DOHH2 (cell line): ENCODE measurements at regions not wholly inside any gene's neighbourhood (a gene's known extent, or its start where the extent isn't known, plus 50 kb on each side); places are given as distances from the start of the nearest gene placed in this dataset.

ENCODE experiments used
- H3F3A ChIP-seq: fragments of 200-600 bp; sonication (generic), shearing (Covaris generic); 2 replicates; pipeline ENCODE4 v1.6.0; 2016; ENCODE audit warnings: antibody characterized with exemption, mild to moderate bottlenecking; ENCODE audit not compliant: control insufficient read depth, insufficient read depth
- H3K27ac ChIP-seq: fragments of 200-600 bp; sonication (generic); 2 replicates; pipeline ENCODE4 v1.5.1; 2014; ENCODE audit warnings: low read depth, mild to moderate bottlenecking, low read length, moderate library complexity
- H3K27me3 ChIP-seq: fragments of 200-600 bp; sonication (generic); 2 replicates; pipeline ENCODE4 v1.6.1; 2014; ENCODE audit warnings: mild to moderate bottlenecking, low read length, mixed read lengths; ENCODE audit not compliant: control insufficient read depth
- H3K36me3 ChIP-seq: fragments of 200-600 bp; sonication (generic); 2 replicates; pipeline ENCODE4 v1.6.1; 2014; ENCODE audit warnings: mild to moderate bottlenecking, low read length, moderate library complexity, mixed read lengths; ENCODE audit not compliant: control insufficient read depth
- H3K4me1 ChIP-seq: fragments of 200-600 bp; sonication (generic); 2 replicates; pipeline ENCODE4 v1.6.1; 2014; ENCODE audit warnings: mild to moderate bottlenecking, low read length, mixed read lengths; ENCODE audit not compliant: control insufficient read depth
- H3K4me2 ChIP-seq: fragments of 200-600 bp; sonication (generic); 2 replicates; pipeline ENCODE4 v1.6.0; 2014; ENCODE audit warnings: mild to moderate bottlenecking, low read length, moderate library complexity
- H3K4me3 ChIP-seq: fragments of 200-600 bp; sonication (generic); 2 replicates; pipeline ENCODE4 v1.5.1; 2014; ENCODE audit warnings: mild to moderate bottlenecking, low read length, mixed read lengths
- H3K79me2 ChIP-seq: fragments of 200-600 bp; sonication (generic); 2 replicates; pipeline ENCODE4 v1.6.1; 2014; ENCODE audit warnings: mild to moderate bottlenecking, low read length, mixed read lengths; ENCODE audit not compliant: control insufficient read depth
- H3K9me2 ChIP-seq: fragments of 200-600 bp; sonication (generic); replicated peaks from 2 replicates; pipeline ENCODE4 v1.6.1; 2014; ENCODE audit warnings: mild to moderate bottlenecking, low read length, mixed read lengths; ENCODE audit not compliant: control insufficient read depth
- H3K9me3 ChIP-seq: fragments of 200-600 bp; sonication (generic); 2 replicates; pipeline ENCODE4 v1.6.1; 2014; ENCODE audit warnings: antibody characterized with exemption, low read length, mixed read lengths; ENCODE audit not compliant: control insufficient read depth, insufficient read depth
- H4K20me1 ChIP-seq: fragments of 200-600 bp; sonication (generic); 2 replicates; pipeline ENCODE4 v1.6.0; 2014; ENCODE audit warnings: low read depth, mild to moderate bottlenecking, antibody characterized with exemption, low read length, moderate library complexity; ENCODE audit not compliant: control insufficient read depth, insufficient read depth
- CTCF ChIP-seq: fragments of 200-600 bp; sonication (generic); IDR thresholded peaks from one replicate; pipeline ENCODE4 v1.5.1; 2014; ENCODE audit warnings: antibody characterized with exemption, mild to moderate bottlenecking, low read depth, low read length; ENCODE audit not compliant: poor library complexity, severe bottlenecking
- EZH2phosphoT487 ChIP-seq: fragments of 200-600 bp; sonication (generic); IDR thresholded peaks from 2 replicates; pipeline ENCODE4 v1.6.1; 2017; ENCODE audit warnings: borderline replicate concordance, mild to moderate bottlenecking, antibody characterized with exemption, low read length, moderate library complexity, mixed read lengths

GRCh38 chr15:79195802-79196201 lies 86.7 kb upstream of the ANKRD34C start:
- Histone ChIP-seq H3K27ac (no peak overlapping the region), H3F3A (no peaks in the 10 kb centered on the region), H3K4me2 (no peak overlapping the region), H3K4me1 (no peaks in the 10 kb centered on the region), H3K79me2 (no peaks in the 10 kb centered on the region), H3K36me3 (no peaks in the 10 kb centered on the region), H3K27me3 (no peaks in the 10 kb centered on the region), H3K9me2 (no peaks in the 10 kb centered on the region), H3K4me3 (no peak overlapping the region), H3K9me3 (no peaks in the 10 kb centered on the region), H4K20me1 (no peaks in the 10 kb centered on the region)
- no peak for TF ChIP-seq EZH2phosphoT487
- TF ChIP-seq CTCF, result no peak

GRCh38 chr15:79195239-79195638 lies 87.3 kb upstream of the ANKRD34C start:
- Histone ChIP-seq H3K4me3 (no peak overlapping the region), H4K20me1 (no peaks in the 10 kb centered on the region), H3K9me2 (no peaks in the 10 kb centered on the region), H3K27me3 (no peaks in the 10 kb centered on the region), H3F3A (no peaks in the 10 kb centered on the region), H3K4me1 (no peaks in the 10 kb centered on the region), H3K27ac (no peak overlapping the region), H3K4me2 (no peak overlapping the region), H3K36me3 (no peaks in the 10 kb centered on the region), H3K79me2 (no peaks in the 10 kb centered on the region), H3K9me3 (no peaks in the 10 kb centered on the region)
- TF ChIP-seq CTCF (no peak), EZH2phosphoT487 (no peak)

GRCh38 chr15:79194386-79194785 lies 88.1 kb upstream of the ANKRD34C start:
- Histone ChIP-seq H3F3A (no peaks in the 10 kb centered on the region), H3K4me2 (no peak overlapping the region), H3K9me2 (no peaks in the 10 kb centered on the region), H3K36me3 (no peaks in the 10 kb centered on the region), H3K27ac (no peak overlapping the region), H4K20me1 (no peaks in the 10 kb centered on the region), H3K27me3 (no peaks in the 10 kb centered on the region), H3K9me3 (no peaks in the 10 kb centered on the region), H3K4me3 (no peak overlapping the region), H3K4me1 (no peaks in the 10 kb centered on the region), H3K79me2 (no peaks in the 10 kb centered on the region)
- TF ChIP-seq EZH2phosphoT487 (no peak), CTCF (no peak)

- Histone ChIP-seq H3K9me2 (no peaks in the 10 kb centered on the region), H3K4me2 (no peak overlapping the region), H3K27me3 (no peaks in the 10 kb centered on the region), H3K9me3 (no peaks in the 10 kb centered on the region), H3K4me3 (no peak overlapping the region), H3K27ac (no peak overlapping the region), H3K79me2 (no peaks in the 10 kb centered on the region), H3K36me3 (no peaks in the 10 kb centered on the region), H3F3A (no peaks in the 10 kb centered on the region), H3K4me1 (no peaks in the 10 kb centered on the region), H4K20me1 (no peaks in the 10 kb centered on the region)
- TF ChIP-seq CTCF (no peak), EZH2phosphoT487 (no peak)
Measured at GRCh38 chr15:79193549-79193948, 89.0 kb upstream of the ANKRD34C start.
